HepG2 (cell line): ENCODE measurements at regions not wholly inside any gene's neighbourhood (a gene's known extent, or its start where the extent isn't known, plus 50 kb on each side); places are given as distances from the start of the nearest gene placed in this dataset.

Source experiments
- ATAC-seq: fragments of 200-7000 bp; cut with Tn5 transposase; 3 replicates; pipeline ENCODE4 v1.9.1; 2020; ENCODE audit warnings: mild to moderate bottlenecking, moderate library complexity
- BruUV-seq: library from RNA; stranded (reverse); fragments of 400-500 nt; replicated peaks from 2 replicates; lab custom pipeline; 2021; lab: Mats Ljungman, UMichigan
- CTCF ChIA-PET: fragments of 300-600 bp; formaldehyde crosslinking; extraction: SDS; loops from one replicate; lab custom pipeline; 2021; ENCODE audit warnings: low total read pairs, inconsistent platforms, low intra/inter-chr PET ratio; lab: Yijun Ruan, JAX
- POLR2A ChIA-PET: fragments of 350-600 bp; sonication (Branson Sonifier 250); formaldehyde crosslinking; loops from one replicate; lab custom pipeline; 2020; ENCODE audit warnings: antibody characterized with exemption, inconsistent platforms; lab: Yijun Ruan, JAX
- DNase-seq: peaks from one replicate; pipeline ENCODE4 v3.0.0-alpha.2; 2015; ENCODE audit warnings: low spot score
- FAIRE-seq: peaks from 3 replicates; lab custom pipeline; 2011; peaks lifted over from hg19 to GRCh38; lab: Jason Lieb, UNC
- H2AFZ ChIP-seq: one replicate; pipeline ENCODE4 v1.6.1; 2011; ENCODE audit warnings: low read length, inconsistent platforms
- H3K27ac ChIP-seq: fragments of 300-600 bp; 3 replicates; pipeline ENCODE4 v1.8.0; 2011; ENCODE audit warnings: mixed run types, mild to moderate bottlenecking, mixed read lengths, low read length, inconsistent platforms; ENCODE audit not compliant: insufficient read depth; ENCODE audit errors: extremely low read length
- H3K27me3 ChIP-seq, 2 experiments: fragments of 200-600 bp in 1 of 2; 2 replicates in 1 of 2; 3 replicates in 1 of 2; pipeline versions ENCODE4 v1.6.0 to v1.8.0; 2011; ENCODE audit warnings: low read length in 2 of 2, mild to moderate bottlenecking in 2 of 2, moderate library complexity in 2 of 2, inconsistent platforms in 1 of 2; ENCODE audit not compliant: insufficient read depth in 2 of 2, control insufficient read depth in 1 of 2
- H3K36me3 ChIP-seq, 2 experiments: fragments of 200-600 bp in 1 of 2; replicated peaks in 1 of 2; 2 replicates in 1 of 2; 3 replicates in 1 of 2; pipeline versions ENCODE4 v1.5.1 to v1.8.0; 2011; ENCODE audit warnings: low read length in 2 of 2, inconsistent platforms in 1 of 2; ENCODE audit not compliant: insufficient read depth in 2 of 2, control insufficient read depth in 1 of 2
- H3K4me1 ChIP-seq: 2 replicates; pipeline ENCODE4 v1.5.1; 2012; ENCODE audit warnings: low read length, inconsistent platforms; ENCODE audit not compliant: insufficient read depth
- H3K4me2 ChIP-seq: 2 replicates; pipeline ENCODE4 v1.6.0; 2011; ENCODE audit warnings: low read depth, low read length, inconsistent platforms
- H3K4me3 ChIP-seq, 3 experiments: fragments of 200-600 bp in 1 of 3; sonication (generic), shearing (Covaris generic) in 1 of 3; replicated peaks in 1 of 3; 2 replicates each; pipeline ENCODE4 v1.5.1; 2011 to 2016; ENCODE audit warnings: low read length in 3 of 3, inconsistent platforms in 2 of 3, low read depth in 2 of 3, mild to moderate bottlenecking in 2 of 3, control low read depth in 1 of 3, mixed read lengths in 1 of 3; ENCODE audit not compliant: insufficient read depth in 1 of 3
- H3K79me2 ChIP-seq: one replicate; pipeline ENCODE4 v1.6.1; 2011; ENCODE audit warnings: low read length, inconsistent platforms; ENCODE audit not compliant: insufficient read depth
- H3K9ac ChIP-seq: 2 replicates; pipeline ENCODE4 v1.6.0; 2011; ENCODE audit warnings: mild to moderate bottlenecking, low read depth, low read length, inconsistent platforms; ENCODE audit not compliant: insufficient read depth
- H3K9me3 ChIP-seq: 2 replicates; pipeline ENCODE4 v1.5.1; 2012; ENCODE audit warnings: mild to moderate bottlenecking, low read length
- H4K20me1 ChIP-seq: 2 replicates; pipeline ENCODE4 v1.6.0; 2011; ENCODE audit warnings: inconsistent platforms, mild to moderate bottlenecking, low read length, moderate library complexity; ENCODE audit not compliant: insufficient read depth
- CHCHD3 ChIP-seq: sonication (generic); formaldehyde crosslinking; IDR thresholded peaks from 2 replicates; pipeline ENCODE4 v1.8.0; 2022; ENCODE audit warnings: mild to moderate bottlenecking, missing genetic modification reagents, moderate library complexity
- CREM ChIP-seq, 2 experiments: sonication (generic) in 1 of 2; formaldehyde crosslinking in 1 of 2; IDR thresholded peaks; 2 replicates each; pipeline versions ENCODE4 v1.4.0 to v1.6.1; 2016 to 2020; ENCODE audit warnings: antibody characterized with exemption in 1 of 2, mild to moderate bottlenecking in 1 of 2, missing genetic modification reagents in 1 of 2
- HBP1 ChIP-seq: IDR thresholded peaks from 2 replicates; pipeline ENCODE4 v1.6.1; 2016; ENCODE audit warnings: low read depth, control low read depth
- HNRNPUL1 ChIP-seq: fragments of 200-400 bp; formaldehyde crosslinking; IDR thresholded peaks from 2 replicates; pipeline ENCODE4 v1.6.1; 2017; ENCODE audit warnings: low read depth, mild to moderate bottlenecking, low read length, moderate library complexity
- PITX1 ChIP-seq: sonication (generic); formaldehyde crosslinking; IDR thresholded peaks from 2 replicates; pipeline ENCODE4 v1.5.1; 2020; ENCODE audit warnings: mild to moderate bottlenecking, missing genetic modification reagents
- POLR2A ChIP-seq, 2 experiments: IDR thresholded peaks; 2 replicates each; pipeline ENCODE4 v1.6.1; 2011; ENCODE audit warnings: low read depth in 2 of 2, low read length in 2 of 2, mild to moderate bottlenecking in 1 of 2, moderate library complexity in 1 of 2; ENCODE audit not compliant: insufficient read depth in 1 of 2
- PPARG ChIP-seq: conservative IDR thresholded peaks from 2 replicates; pipeline ENCODE4 v1.6.1; 2016; ENCODE audit warnings: missing biosample characterization, missing genetic modification reagents
- TGIF2 ChIP-seq: IDR thresholded peaks from 2 replicates; pipeline ENCODE4 v1.6.1; 2016; ENCODE audit warnings: control low read depth, missing compliant biosample characterization
- ZBTB42 ChIP-seq: sonication (generic); formaldehyde crosslinking; IDR thresholded peaks from 2 replicates; pipeline ENCODE4 v1.5.0; 2020; ENCODE audit warnings: mild to moderate bottlenecking, missing genetic modification reagents
- ZMAT3 ChIP-seq: sonication (generic); formaldehyde crosslinking; conservative IDR thresholded peaks from 2 replicates; pipeline ENCODE4 v1.7.0; 2021; ENCODE audit warnings: missing genetic modification reagents
- ZNF292 ChIP-seq: sonication (generic); formaldehyde crosslinking; IDR thresholded peaks from 2 replicates; pipeline ENCODE4 v1.8.1; 2022; ENCODE audit warnings: mild to moderate bottlenecking, low read depth, missing genetic modification reagents, borderline replicate concordance
- ZNF430 ChIP-seq: sonication (generic); formaldehyde crosslinking; IDR thresholded peaks from 2 replicates; pipeline ENCODE4 v1.9.0; 2021; ENCODE audit warnings: mild to moderate bottlenecking, missing genetic modification reagents
- WGBS: methylation state at CpG from one replicate; pipeline ENCODE4 v1.1.6; 2017; ENCODE audit warnings: low lambda C conversion rate; 5-methylcytosine and 5-hydroxymethylcytosine counted together
- in situ Hi-C: cut with HindIII; loops from 2 replicates; pipeline ENCODE4 v1.10.0; 2017; ENCODE audit warnings: low pct_unique_long_range_greater_than_20kb; ENCODE audit not compliant: extremely low pct_ligation_motif_present
- intact Hi-C: fragments of 100-400 bp; cut with micrococcal nuclease; formaldehyde crosslinking; loops from one replicate; pipeline ENCODE4 v1.10.0; 2022; ENCODE audit not compliant: unreplicated experiment
- TF ChIP-seq, protein P1 (sequence below): sonication (generic); formaldehyde crosslinking; IDR thresholded peaks from 2 replicates; pipeline ENCODE4 v1.8.0; 2022; ENCODE audit warnings: missing genetic modification reagents, mild to moderate bottlenecking, inconsistent platforms, borderline replicate concordance
- TF ChIP-seq, protein P2 (sequence below): sonication (generic); formaldehyde crosslinking; IDR thresholded peaks from 2 replicates; pipeline ENCODE4 v1.4.0; 2020; ENCODE audit warnings: missing genetic modification reagents, borderline replicate concordance
- TF ChIP-seq, protein P3 (sequence below): sonication (generic); formaldehyde crosslinking; IDR thresholded peaks from 2 replicates; pipeline ENCODE4 v1.5.1; 2020; ENCODE audit warnings: mild to moderate bottlenecking, missing genetic modification reagents, moderate library complexity

- no peaks in the 10 kb centered on the region for H3K9me3 ChIP-seq
- 92% methylated on average over 3 of the region's 3 CpGs for WGBS
- H3K27ac ChIP-seq, result no peak overlapping the region
- no peak overlapping the region for H3K4me2 ChIP-seq
- no peak overlapping the region for H2AFZ ChIP-seq
- POLR2A ChIA-PET, result no interaction called here
- no TSS peak for BruUV-seq
- FAIRE-seq, result no peak
- in situ Hi-C loops (no loop called here), intact Hi-C loops (no loop called here)
- no peaks in the 10 kb centered on the region for H3K79me2 ChIP-seq
- no peaks in the 10 kb centered on the region for H4K20me1 ChIP-seq
- no peak overlapping the region for H3K4me3 ChIP-seq
- CTCF ChIA-PET, result no interaction called here
- no peaks in the 10 kb centered on the region for H3K36me3 ChIP-seq
- TF ChIP-seq PPARG (no peak), ZNF430 (no peak), ZNF292 (CRISPR knock-in tag) (no peak), CREM (IDR thresholded peaks at IDR 0.05) (no peak), CREM (CRISPR knock-in tag; IDR thresholded peaks at IDR 0.05) (no peak), ZMAT3 (CRISPR knock-in tag) (no peak), POLR2A (IDR thresholded peaks at IDR 0.05; ENCODE audit: insufficient read depth in 1 of 2, low read depth in 2 of 2, low read length in 2 of 2) (no peak), PITX1 (CRISPR knock-in tag) (no peak), ZBTB42 (CRISPR knock-in tag) (no peak), HBP1 (no peak), TGIF2 (CRISPR knock-in tag) (no peak), HNRNPUL1 (no peak), CHCHD3 (CRISPR knock-in tag) (no peak)
- TF ChIP-seq, protein P1, sequence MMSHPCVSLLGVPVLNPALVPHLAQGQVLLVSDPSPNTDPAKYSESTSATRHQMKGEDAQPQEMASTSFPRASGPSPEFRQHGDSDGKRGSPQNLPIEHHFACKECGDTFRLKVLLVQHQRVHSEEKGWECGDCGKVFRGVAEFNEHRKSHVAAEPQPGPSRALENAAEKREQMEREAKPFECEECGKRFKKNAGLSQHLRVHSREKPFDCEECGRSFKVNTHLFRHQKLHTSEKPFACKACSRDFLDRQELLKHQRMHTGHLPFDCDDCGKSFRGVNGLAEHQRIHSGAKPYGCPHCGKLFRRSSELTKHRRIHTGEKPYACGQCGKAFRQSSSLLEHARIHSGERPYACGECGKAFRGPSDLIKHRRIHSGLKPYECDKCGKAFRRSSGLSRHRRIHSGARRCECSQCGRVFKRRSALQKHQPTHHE (CRISPR knock-in tag), result no peak
- TF ChIP-seq, protein P2, sequence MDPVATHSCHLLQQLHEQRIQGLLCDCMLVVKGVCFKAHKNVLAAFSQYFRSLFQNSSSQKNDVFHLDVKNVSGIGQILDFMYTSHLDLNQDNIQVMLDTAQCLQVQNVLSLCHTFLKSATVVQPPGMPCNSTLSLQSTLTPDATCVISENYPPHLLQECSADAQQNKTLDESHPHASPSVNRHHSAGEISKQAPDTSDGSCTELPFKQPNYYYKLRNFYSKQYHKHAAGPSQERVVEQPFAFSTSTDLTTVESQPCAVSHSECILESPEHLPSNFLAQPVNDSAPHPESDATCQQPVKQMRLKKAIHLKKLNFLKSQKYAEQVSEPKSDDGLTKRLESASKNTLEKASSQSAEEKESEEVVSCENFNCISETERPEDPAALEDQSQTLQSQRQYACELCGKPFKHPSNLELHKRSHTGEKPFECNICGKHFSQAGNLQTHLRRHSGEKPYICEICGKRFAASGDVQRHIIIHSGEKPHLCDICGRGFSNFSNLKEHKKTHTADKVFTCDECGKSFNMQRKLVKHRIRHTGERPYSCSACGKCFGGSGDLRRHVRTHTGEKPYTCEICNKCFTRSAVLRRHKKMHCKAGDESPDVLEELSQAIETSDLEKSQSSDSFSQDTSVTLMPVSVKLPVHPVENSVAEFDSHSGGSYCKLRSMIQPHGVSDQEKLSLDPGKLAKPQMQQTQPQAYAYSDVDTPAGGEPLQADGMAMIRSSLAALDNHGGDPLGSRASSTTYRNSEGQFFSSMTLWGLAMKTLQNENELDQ, result no peak
- TF ChIP-seq, protein P3, sequence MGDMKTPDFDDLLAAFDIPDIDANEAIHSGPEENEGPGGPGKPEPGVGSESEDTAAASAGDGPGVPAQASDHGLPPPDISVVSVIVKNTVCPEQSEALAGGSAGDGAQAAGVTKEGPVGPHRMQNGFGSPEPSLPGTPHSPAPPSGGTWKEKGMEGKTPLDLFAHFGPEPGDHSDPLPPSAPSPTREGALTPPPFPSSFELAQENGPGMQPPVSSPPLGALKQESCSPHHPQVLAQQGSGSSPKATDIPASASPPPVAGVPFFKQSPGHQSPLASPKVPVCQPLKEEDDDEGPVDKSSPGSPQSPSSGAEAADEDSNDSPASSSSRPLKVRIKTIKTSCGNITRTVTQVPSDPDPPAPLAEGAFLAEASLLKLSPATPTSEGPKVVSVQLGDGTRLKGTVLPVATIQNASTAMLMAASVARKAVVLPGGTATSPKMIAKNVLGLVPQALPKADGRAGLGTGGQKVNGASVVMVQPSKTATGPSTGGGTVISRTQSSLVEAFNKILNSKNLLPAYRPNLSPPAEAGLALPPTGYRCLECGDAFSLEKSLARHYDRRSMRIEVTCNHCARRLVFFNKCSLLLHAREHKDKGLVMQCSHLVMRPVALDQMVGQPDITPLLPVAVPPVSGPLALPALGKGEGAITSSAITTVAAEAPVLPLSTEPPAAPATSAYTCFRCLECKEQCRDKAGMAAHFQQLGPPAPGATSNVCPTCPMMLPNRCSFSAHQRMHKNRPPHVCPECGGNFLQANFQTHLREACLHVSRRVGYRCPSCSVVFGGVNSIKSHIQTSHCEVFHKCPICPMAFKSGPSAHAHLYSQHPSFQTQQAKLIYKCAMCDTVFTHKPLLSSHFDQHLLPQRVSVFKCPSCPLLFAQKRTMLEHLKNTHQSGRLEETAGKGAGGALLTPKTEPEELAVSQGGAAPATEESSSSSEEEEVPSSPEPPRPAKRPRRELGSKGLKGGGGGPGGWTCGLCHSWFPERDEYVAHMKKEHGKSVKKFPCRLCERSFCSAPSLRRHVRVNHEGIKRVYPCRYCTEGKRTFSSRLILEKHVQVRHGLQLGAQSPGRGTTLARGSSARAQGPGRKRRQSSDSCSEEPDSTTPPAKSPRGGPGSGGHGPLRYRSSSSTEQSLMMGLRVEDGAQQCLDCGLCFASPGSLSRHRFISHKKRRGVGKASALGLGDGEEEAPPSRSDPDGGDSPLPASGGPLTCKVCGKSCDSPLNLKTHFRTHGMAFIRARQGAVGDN (CRISPR knock-in tag), result no peak
- peaks cover 64% of the 10 kb centered on the region for H3K4me1 ChIP-seq
- H3K27me3 ChIP-seq, result no peaks in the 10 kb centered on the region
- DNase-seq, result no peak
- no peak for ATAC-seq
- H3K9ac ChIP-seq, result no peak overlapping the region
Measured at GRCh38 chr10:78474743-78475142, 441.1 kb downstream of the RPS24 start.
